ENCODE measurements at regions not wholly inside any gene's neighbourhood (a gene's known extent, or its start where the extent isn't known, plus 50 kb on each side); places are given as distances from the start of the nearest gene placed in this dataset.
A peak's percentile ranks its signal among the peaks of the same experiment; 100 is the strongest.
"Not testable (repeated sequence)": the region's sequence is repeated elsewhere in the genome, so short reads cannot be mapped to it uniquely, and the experiment has no call there.

DNA sequence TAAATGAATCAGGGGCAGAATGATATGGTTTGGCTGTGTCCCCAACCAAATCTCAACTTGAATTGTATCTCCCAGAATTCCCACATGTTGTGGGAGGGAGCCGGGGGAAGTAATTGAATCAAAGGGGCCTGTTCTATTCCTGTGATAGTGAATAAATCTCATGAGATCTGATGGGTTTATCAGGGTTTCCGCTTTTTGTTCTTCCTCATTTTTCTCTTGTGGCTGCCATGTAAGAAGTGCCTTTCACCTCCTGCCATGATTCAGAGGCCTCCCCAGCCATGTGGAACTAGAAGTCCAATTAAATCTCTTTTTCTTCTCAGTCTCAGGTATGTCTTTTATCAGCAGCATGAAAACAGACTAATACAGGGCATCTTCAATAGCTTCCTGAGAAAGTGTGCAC lies 107.0 kb downstream of the OTUD1 start:
- DNase-seq: not testable (repeated sequence)

DNA sequence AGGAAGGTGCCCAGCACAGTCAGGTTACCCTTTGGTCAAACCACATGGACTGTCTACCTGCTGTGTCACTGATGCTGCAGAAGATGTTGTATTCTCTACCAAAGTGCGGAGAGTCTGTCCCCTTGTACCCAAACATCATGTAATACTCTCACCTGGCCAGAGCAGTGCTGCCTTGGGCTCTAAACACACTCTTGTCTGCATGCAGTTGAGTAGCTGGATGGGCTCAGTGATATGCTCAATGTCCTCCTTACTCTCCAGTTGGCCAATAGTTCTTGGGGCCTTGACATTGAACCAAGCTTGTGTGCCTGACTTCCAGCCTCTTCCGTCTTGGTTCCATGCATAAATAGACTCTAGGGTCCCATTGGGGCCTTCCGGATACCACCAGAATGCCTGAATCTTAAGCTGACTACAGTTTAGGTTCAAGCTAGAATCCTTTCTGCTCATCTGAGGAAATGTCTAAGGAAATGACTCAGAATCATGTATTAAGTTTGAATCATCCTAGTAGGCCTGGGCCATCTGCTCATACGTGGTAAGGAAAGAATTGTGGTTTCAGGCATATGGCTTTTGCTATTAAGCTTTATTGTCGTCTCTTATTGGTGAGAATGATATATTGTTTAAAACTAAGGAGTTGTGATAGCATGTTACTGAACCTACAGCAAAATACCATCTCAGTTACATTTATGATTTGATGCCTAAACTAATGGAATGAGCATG lies 118.0 kb downstream of the OTUD1 start:
- peak; percentile 78 for DNase-seq

- DNase-seq: no peak
Measured at GRCh38 chr10:23557777-23558176, 118.9 kb downstream of the OTUD1 start.

- no peak for DNase-seq
Measured at GRCh38 chr10:23558361-23558799, 119.5 kb downstream of the OTUD1 start.

GRCh38 chr10:23568996-23569395 lies 130.1 kb downstream of the OTUD1 start:
- DNase-seq: no peak

DNA sequence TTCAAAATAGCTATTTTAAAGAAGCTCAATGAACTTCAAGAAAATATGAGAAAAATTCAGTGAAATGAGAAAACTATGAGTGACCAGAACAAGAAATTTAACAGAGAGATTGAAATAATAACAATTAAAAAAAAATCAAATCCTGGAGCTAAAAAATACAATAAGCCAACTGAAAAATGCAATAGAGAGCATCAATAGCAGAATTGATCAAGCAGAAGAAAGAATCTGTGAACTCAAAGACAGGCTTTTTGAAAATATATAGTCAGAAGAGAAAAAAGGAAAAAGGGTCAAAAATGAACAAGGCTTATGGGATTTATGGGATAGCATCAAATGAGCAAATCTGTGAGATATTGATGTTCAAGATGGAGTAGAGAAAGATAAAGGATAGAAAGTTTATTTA lies 133.0 kb downstream of the OTUD1 start:
- DNase-seq: no peak

- DNase-seq: no peak
Measured at GRCh38 chr10:23581906-23582450, 143.1 kb downstream of the OTUD1 start.

DNA sequence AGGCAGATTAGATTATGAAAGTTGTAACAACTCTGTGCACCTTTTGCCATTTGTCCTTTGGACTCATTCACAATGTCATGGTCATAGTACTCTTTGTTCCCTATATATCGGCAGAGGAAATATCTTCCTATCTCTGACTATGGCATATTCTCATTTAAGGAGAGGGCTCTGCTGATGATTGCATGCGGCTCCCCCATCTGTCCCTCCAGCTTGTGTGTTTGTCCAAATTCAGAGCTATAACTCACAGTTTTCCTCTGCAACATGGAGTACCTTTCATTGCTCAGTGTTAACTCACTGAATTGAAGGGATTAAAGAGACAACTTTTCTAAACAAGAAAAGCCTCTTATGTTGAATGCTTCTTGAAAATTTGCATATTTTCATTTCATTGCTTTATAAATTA lies 145.5 kb downstream of the OTUD1 start:
- DNase-seq: no peak

GRCh38 chr10:23585186-23585585 lies 146.3 kb downstream of the OTUD1 start:
- DNase-seq: no peak

DNA sequence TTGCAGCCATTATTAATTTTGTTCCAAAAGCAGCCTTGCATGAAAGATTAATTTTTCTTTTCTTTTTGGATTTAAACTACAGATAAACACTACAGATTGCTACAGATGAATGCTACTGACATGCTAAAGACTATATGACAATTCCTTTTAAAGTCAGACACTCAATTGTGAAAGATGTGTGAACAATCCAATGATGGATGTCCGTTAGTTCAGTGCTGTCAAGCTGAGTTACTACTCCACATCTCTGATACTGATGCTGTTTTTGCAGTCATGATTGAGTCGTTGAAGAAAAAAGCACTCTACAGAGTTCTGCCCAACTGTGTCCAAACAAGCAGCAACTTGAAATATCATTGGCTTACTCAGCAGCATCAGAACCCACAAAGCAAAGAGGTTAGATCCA lies 146.8 kb downstream of the OTUD1 start:
- no peak for DNase-seq

GRCh38 chr10:23595278-23595677 lies 156.4 kb downstream of the OTUD1 start:
- not testable (repeated sequence) for DNase-seq

GRCh38 chr10:23604613-23605012 lies 165.7 kb downstream of the OTUD1 start:
- peak; percentile 1 for DNase-seq

GRCh38 chr10:23606456-23606855 lies 167.6 kb downstream of the OTUD1 start:
- DNase-seq: no peak

DNA sequence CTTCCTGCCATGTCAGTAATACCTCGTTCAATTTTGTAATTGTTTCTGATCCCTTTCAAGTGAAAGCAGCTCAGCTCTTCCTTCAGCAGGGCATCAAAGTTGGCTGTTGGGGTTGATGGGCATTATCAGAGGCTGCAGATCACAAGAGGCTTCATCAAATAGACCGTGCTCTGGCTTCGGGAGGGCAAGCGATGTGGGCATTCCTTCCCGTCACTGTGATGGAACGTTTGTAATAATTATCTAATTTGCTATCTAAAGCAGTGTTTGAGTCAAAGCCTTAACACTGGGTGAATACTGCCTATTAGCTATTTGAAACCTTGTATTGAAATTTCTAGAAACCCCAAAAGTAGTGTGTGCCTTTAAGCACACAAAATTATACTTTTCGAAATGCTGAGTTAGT lies 170.1 kb downstream of the OTUD1 start:
- DNase-seq: no peak

GRCh38 chr10:23610626-23611307 lies 171.9 kb downstream of the OTUD1 start:
- DNase-seq: no peak

GRCh38 chr10:23611308-23612029 lies 172.6 kb downstream of the OTUD1 start:
- DNase-seq: no peak

DNA sequence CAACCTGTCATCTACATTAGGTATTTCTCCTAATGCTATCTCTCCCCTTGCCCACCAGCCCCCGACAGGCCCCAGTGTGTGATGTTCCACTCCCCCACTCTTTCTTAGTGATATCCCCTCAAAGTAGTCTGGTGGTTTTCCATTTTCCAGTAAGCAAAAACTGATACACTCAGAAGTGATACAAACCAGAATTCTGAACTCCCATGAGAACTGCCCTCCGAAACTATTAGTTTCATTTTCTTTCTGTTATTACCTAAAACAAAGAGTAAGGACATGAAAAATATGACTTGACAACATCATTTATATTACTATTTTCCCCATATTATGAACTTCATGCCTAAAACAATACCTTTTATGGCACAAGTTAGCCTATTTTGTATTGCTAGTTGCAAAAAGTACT lies 175.0 kb downstream of the OTUD1 start:
- no peak for DNase-seq

- no peak for DNase-seq
Measured at GRCh38 chr10:23614483-23614882, 175.6 kb downstream of the OTUD1 start.

- no peak for DNase-seq
Measured at GRCh38 chr10:23630376-23630775, 191.5 kb downstream of the OTUD1 start.

DNA sequence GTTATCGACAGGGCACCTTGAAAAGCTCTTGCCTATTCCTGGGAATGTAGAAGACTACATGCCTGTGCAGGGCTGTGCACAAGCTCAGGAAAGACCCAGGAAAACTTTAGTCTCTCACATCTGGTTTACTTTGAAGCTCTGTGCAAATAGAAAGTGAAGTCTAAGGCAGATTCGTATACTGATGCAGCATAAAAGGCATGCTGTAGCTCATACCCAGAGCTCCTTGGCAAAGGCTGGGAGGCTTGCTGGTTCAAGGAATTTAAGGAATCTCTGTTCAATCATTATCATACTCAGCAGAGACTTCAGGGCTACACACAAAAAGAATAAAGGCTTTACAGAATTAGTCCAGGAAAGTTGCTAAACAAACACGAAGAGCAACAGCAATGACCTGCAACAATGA lies 192.0 kb downstream of the OTUD1 start:
- DNase-seq: no peak

GRCh38 chr10:23643111-23643780 lies 204.4 kb downstream of the OTUD1 start:
- DNase-seq: peak; percentile 4

DNA sequence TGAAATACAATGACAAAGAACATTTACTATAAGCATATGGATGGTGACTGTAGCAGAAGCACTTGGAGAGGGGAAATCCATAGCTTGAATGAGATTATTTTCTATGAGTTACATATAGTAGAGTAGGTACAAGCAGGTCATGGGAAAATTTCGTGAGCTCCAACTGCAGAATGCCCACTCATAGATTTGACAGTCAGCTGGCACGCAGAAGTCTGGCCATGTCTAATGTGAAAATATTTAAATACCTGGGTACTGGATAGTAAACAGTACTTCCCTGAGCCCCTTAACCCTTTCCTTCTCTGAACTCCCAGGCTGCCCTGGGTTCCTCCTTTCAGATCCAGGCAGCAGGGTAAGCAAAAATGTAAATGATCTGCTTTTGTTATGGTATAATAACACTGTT lies 209.7 kb downstream of the OTUD1 start:
- no peak for DNase-seq

- DNase-seq: no peak
Measured at GRCh38 chr10:23656735-23657134, 217.9 kb downstream of the OTUD1 start.

Data from EL (cell line).